Gastroesophageal sphincter (tissue), 4 donors: ENCODE measurements at regions not wholly inside any gene's neighbourhood (a gene's known extent, or its start where the extent isn't known, plus 50 kb on each side); places are given as distances from the start of the nearest gene placed in this dataset.

ENCODE experiments used
- ATAC-seq: fragments of 150-250 bp; one replicate; pipeline ENCODE4 v1.9.1; 2016; ENCODE audit warnings: mild to moderate bottlenecking, moderate library complexity
- H3K27ac ChIP-seq, 4 donors: fragments of 200-600 bp; sonication (generic) in 3 of 4; 1 replicate in 3 of 4; 2 replicates in 1 of 4; pipeline ENCODE4 v1.5.1; 2016 to 2019
- H3K27me3 ChIP-seq: fragments of 200-600 bp; sonication (generic); one replicate; pipeline ENCODE4 v1.5.1; 2019
- H3K36me3 ChIP-seq, 2 donors: fragments of 200-600 bp; sonication (generic); one replicate each; pipeline ENCODE4 v1.5.1; 2019; ENCODE audit warnings: control low read depth in 1 of 2
- H3K4me1 ChIP-seq, 3 donors: fragments of 200-600 bp; sonication (generic); 1 replicate in 2 of 3; 2 replicates in 1 of 3; pipeline ENCODE4 v1.5.1; 2016 to 2019; ENCODE audit warnings: control low read depth in 2 of 3
- H3K4me3 ChIP-seq, 2 donors: fragments of 200-600 bp; sonication (generic); one replicate each; pipeline ENCODE4 v1.5.1; 2019; ENCODE audit warnings: mild to moderate bottlenecking in 1 of 2, moderate library complexity in 1 of 2
- H3K9me3 ChIP-seq, 3 donors: fragments of 200-600 bp; sonication (generic); one replicate each; pipeline ENCODE4 v1.5.1; 2017 to 2019; ENCODE audit warnings: control low read depth in 2 of 3
- EP300 ChIP-seq: sonication (generic); formaldehyde crosslinking; IDR thresholded peaks from one replicate; pipeline ENCODE4 v1.6.1; 2017; ENCODE audit warnings: antibody characterized with exemption, mild to moderate bottlenecking
- POLR2A ChIP-seq, 2 donors: fragments of 450-650 bp; IDR thresholded peaks; one replicate each; pipeline ENCODE4 v1.6.1; 2017; ENCODE audit warnings: antibody characterized with exemption in 2 of 2, mild to moderate bottlenecking in 2 of 2, moderate library complexity in 1 of 2
- POLR2AphosphoS5 ChIP-seq: sonication (generic); formaldehyde crosslinking; IDR thresholded peaks from one replicate; pipeline ENCODE4 v1.6.1; 2017; ENCODE audit warnings: antibody characterized with exemption
- WGBS, 2 donors: methylation state at CpG; one replicate each; pipeline ENCODE4 v1.1.5; 2018; ENCODE audit warnings: low coverage in 1 of 2; 5-methylcytosine and 5-hydroxymethylcytosine counted together
- TF ChIP-seq, protein P1 (sequence below), 4 experiments: fragments of 200-600 bp in 2 of 4; fragments of 450-650 bp in 2 of 4; sonication (generic) in 1 of 4; IDR thresholded peaks; one replicate each; pipeline ENCODE4 v1.5.1; 2017 to 2019; ENCODE audit warnings: antibody characterized with exemption in 4 of 4, mild to moderate bottlenecking in 2 of 4, moderate library complexity in 2 of 4

- no peaks in the 10 kb centered on the region for H3K36me3 ChIP-seq
- H3K27me3 ChIP-seq = no peaks in the 10 kb centered on the region
- H3K4me1 ChIP-seq = no peaks in the 10 kb centered on the region
- no peak for ATAC-seq
- TF ChIP-seq POLR2A (IDR thresholded peaks at IDR 0.05) = no peak
- TF ChIP-seq POLR2AphosphoS5 = no peak
- no peak for TF ChIP-seq EP300
- TF ChIP-seq, protein P1, sequence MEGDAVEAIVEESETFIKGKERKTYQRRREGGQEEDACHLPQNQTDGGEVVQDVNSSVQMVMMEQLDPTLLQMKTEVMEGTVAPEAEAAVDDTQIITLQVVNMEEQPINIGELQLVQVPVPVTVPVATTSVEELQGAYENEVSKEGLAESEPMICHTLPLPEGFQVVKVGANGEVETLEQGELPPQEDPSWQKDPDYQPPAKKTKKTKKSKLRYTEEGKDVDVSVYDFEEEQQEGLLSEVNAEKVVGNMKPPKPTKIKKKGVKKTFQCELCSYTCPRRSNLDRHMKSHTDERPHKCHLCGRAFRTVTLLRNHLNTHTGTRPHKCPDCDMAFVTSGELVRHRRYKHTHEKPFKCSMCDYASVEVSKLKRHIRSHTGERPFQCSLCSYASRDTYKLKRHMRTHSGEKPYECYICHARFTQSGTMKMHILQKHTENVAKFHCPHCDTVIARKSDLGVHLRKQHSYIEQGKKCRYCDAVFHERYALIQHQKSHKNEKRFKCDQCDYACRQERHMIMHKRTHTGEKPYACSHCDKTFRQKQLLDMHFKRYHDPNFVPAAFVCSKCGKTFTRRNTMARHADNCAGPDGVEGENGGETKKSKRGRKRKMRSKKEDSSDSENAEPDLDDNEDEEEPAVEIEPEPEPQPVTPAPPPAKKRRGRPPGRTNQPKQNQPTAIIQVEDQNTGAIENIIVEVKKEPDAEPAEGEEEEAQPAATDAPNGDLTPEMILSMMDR (IDR thresholded peaks at IDR 0.05) = no peak
- peaks cover 0 to 28% (median 0%) of the 10 kb centered on the region in 3 donors for H3K9me3 ChIP-seq
- H3K27ac ChIP-seq = no peak overlapping the region
- WGBS, 2 donors = 93 to 94% methylated on average over 3 to 8 of the region's 8 CpGs
- H3K4me3 ChIP-seq = no peak overlapping the region
These were observed 208.7 kb upstream of the DIO3 start for GRCh38 chr14:101352567-101352966.

DNA sequence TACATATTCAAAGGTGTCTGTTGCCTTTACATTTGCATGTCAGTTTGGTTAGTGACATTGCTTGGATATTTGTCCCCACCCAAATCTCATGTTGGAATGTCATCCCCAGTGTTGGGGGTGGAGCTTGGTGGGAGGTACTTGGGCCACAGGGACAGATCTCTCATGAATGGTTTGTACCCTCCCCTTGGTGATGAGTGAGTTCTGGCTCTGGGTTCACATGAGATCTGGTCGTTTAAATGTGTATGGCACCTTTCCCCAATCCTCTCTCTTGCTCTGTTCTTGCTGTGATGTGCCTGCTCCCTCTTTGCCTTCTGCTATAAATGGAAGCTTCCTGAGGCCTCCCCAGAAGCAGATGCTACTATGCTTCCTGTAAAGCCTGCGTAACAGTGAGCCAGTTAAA lies 207.9 kb upstream of the DIO3 start:
- Histone ChIP-seq H3K9me3 (peaks cover 0 to 32% (median 0%) of the 10 kb centered on the region in 3 donors), H3K27me3 (no peaks in the 10 kb centered on the region), H3K4me3 (no peak overlapping the region), H3K4me1 (peaks cover 0 to 7% (median 0%) of the 10 kb centered on the region in 3 donors), H3K36me3 (no peaks in the 10 kb centered on the region), H3K27ac (no peak overlapping the region)
- no peak for ATAC-seq
- 100% methylated on average over 1 to 2 of the region's 2 CpGs for WGBS, 2 donors
- no peak for TF ChIP-seq POLR2AphosphoS5
- TF ChIP-seq, protein P1 (IDR thresholded peaks at IDR 0.05) = no peak
- no peak for TF ChIP-seq POLR2A (IDR thresholded peaks at IDR 0.05)
- no peak for TF ChIP-seq EP300

DNA sequence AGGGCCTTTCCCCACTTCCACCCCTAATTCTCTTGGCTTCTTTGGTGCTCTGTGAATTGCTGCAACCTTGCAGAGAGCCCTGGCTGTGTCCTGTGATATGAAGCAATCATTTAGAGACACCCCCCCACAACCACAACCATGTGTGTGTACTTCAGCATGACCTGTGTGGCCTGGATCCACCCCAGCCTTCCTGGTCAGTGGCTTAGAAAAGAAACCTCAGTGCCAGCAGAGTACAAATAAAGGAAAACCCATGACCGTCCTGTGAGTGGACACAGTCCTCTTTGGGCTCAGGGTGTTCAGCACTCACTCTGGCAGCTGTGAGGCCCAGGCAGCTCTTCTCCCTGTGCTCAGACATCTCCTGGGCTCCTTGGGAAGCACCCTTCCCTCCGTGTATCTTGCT lies 206.6 kb upstream of the DIO3 start:
- 83% methylated on average over 2 of the region's 2 CpGs; no CpG with 5 or more reads in 1 of the 2 donors for WGBS, 2 donors
- peaks cover 0 to 26% (median 0%) of the 10 kb centered on the region in 3 donors for H3K9me3 ChIP-seq
- H3K4me1 ChIP-seq = peaks cover 0 to 20% (median 4%) of the 10 kb centered on the region in 3 donors
- no peaks in the 10 kb centered on the region for H3K36me3 ChIP-seq
- no peak overlapping the region for H3K4me3 ChIP-seq
- no peak overlapping the region for H3K27ac ChIP-seq
- H3K27me3 ChIP-seq = no peaks in the 10 kb centered on the region
- no peak for ATAC-seq
- no peak for TF ChIP-seq EP300
- TF ChIP-seq POLR2A (IDR thresholded peaks at IDR 0.05) = no peak
- no peak for TF ChIP-seq POLR2AphosphoS5
- TF ChIP-seq, protein P1 (IDR thresholded peaks at IDR 0.05) = no peak

GRCh38 chr14:101355284-101355683 lies 206.0 kb upstream of the DIO3 start:
- no peaks in the 10 kb centered on the region for H3K36me3 ChIP-seq
- peaks cover 0 to 26% (median 4%) of the 10 kb centered on the region in 3 donors for H3K4me1 ChIP-seq
- H3K27ac ChIP-seq = no peak overlapping the region
- H3K9me3 ChIP-seq = peaks cover 0 to 26% (median 0%) of the 10 kb centered on the region in 3 donors
- WGBS, 2 donors = 57 to 79% methylated on average over 1 to 3 of the region's 5 CpGs
- no peak for ATAC-seq
- no peak overlapping the region for H3K4me3 ChIP-seq
- TF ChIP-seq POLR2AphosphoS5 = no peak
- no peak for TF ChIP-seq EP300
- TF ChIP-seq POLR2A (IDR thresholded peaks at IDR 0.05) = no peak
- TF ChIP-seq, protein P1 (IDR thresholded peaks at IDR 0.05) = no peak
- H3K27me3 ChIP-seq = no peaks in the 10 kb centered on the region

GRCh38 chr14:101357038-101357437 lies 204.3 kb upstream of the DIO3 start:
- no peak for ATAC-seq
- TF ChIP-seq POLR2AphosphoS5 (no peak), POLR2A (IDR thresholded peaks at IDR 0.05) (no peak), EP300 (no peak)
- TF ChIP-seq, protein P1 (IDR thresholded peaks at IDR 0.05) = no peak
- H3K36me3 ChIP-seq = no peaks in the 10 kb centered on the region
- no peaks in the 10 kb centered on the region for H3K27me3 ChIP-seq
- no peak overlapping the region for H3K4me3 ChIP-seq
- WGBS, 2 donors = 78 to 85% methylated on average over 7 of the region's 12 CpGs
- peaks cover 0 to 26% (median 0%) of the 10 kb centered on the region in 3 donors for H3K9me3 ChIP-seq
- peaks cover 0 to 43% (median 4%) of the 10 kb centered on the region in 3 donors for H3K4me1 ChIP-seq
- no peak overlapping the region for H3K27ac ChIP-seq
